Uterus (tissue), 2 donors: ENCODE measurements at regions not wholly inside any gene's neighbourhood (a gene's known extent, or its start where the extent isn't known, plus 50 kb on each side); places are given as distances from the start of the nearest gene placed in this dataset.

ENCODE experiments used
- POLR2A ChIP-seq, 2 donors: fragments of 450-650 bp; IDR thresholded peaks; one replicate each; pipeline ENCODE4 v1.6.1; 2016; ENCODE audit warnings: antibody characterized with exemption in 2 of 2, mild to moderate bottlenecking in 1 of 2, moderate library complexity in 1 of 2
- TF ChIP-seq, protein P1 (sequence below), 4 experiments: fragments of 200-600 bp in 2 of 4; fragments of 450-650 bp in 2 of 4; sonication (generic) in 2 of 4; IDR thresholded peaks; one replicate each; pipeline ENCODE4 v1.5.1; 2016 to 2019; ENCODE audit warnings: antibody characterized with exemption in 4 of 4, mild to moderate bottlenecking in 2 of 4, moderate library complexity in 1 of 4

DNA sequence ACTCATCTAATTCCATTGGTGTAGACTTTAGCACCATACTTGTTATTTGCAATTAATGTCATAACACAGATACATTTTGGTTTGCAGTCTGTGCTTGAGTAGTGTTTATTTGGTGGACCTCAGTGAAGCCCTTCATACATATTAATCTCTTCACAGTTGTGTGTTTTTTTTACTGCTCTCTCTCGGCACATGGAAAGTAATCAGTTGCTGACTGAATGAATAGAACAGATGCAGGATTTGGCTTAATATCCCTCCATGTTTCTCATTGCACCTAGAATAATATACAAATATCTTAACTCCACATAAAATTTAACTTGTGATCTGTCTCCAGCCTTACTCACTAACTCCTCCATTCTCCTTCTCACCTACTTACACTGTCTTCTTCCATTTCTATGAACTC is 319.1 kb downstream of the DMRT2 start:
- TF ChIP-seq, protein P1, sequence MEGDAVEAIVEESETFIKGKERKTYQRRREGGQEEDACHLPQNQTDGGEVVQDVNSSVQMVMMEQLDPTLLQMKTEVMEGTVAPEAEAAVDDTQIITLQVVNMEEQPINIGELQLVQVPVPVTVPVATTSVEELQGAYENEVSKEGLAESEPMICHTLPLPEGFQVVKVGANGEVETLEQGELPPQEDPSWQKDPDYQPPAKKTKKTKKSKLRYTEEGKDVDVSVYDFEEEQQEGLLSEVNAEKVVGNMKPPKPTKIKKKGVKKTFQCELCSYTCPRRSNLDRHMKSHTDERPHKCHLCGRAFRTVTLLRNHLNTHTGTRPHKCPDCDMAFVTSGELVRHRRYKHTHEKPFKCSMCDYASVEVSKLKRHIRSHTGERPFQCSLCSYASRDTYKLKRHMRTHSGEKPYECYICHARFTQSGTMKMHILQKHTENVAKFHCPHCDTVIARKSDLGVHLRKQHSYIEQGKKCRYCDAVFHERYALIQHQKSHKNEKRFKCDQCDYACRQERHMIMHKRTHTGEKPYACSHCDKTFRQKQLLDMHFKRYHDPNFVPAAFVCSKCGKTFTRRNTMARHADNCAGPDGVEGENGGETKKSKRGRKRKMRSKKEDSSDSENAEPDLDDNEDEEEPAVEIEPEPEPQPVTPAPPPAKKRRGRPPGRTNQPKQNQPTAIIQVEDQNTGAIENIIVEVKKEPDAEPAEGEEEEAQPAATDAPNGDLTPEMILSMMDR (IDR thresholded peaks at IDR 0.05) = no peak
- no peak for TF ChIP-seq POLR2A (IDR thresholded peaks at IDR 0.05)
